BJ (cell line): ENCODE measurements at regions not wholly inside any gene's neighbourhood (a gene's known extent, or its start where the extent isn't known, plus 50 kb on each side); places are given as distances from the start of the nearest gene placed in this dataset.
"Not testable (repeated sequence)": the region's sequence is repeated elsewhere in the genome, so short reads cannot be mapped to it uniquely, and the experiment has no call there.

ENCODE experiments used
- CTCF ChIA-PET: fragments of 350-600 bp; formaldehyde crosslinking; extraction: SDS; loops from one replicate; lab custom pipeline; 2021; ENCODE audit warnings: antibody characterized with exemption, inconsistent platforms; lab: Yijun Ruan, JAX
- POLR2A ChIA-PET: fragments of 300-600 bp; sonication (Branson Sonifier 250); formaldehyde crosslinking; extraction: SDS; loops from one replicate; lab custom pipeline; 2021; ENCODE audit warnings: antibody characterized with exemption; lab: Charles Lee
- DNase-seq: peaks from one replicate; pipeline ENCODE4 v3.0.0-alpha.2; 2011; ENCODE audit warnings: low read depth
- H3K27me3 ChIP-seq: 2 replicates; pipeline ENCODE4 v1.6.0; 2011; ENCODE audit warnings: low read length; ENCODE audit not compliant: control insufficient read depth, insufficient read depth
- H3K36me3 ChIP-seq: 2 replicates; pipeline ENCODE4 v1.5.1; 2011; ENCODE audit warnings: low read length; ENCODE audit not compliant: control insufficient read depth, insufficient read depth
- H3K4me3 ChIP-seq: 2 replicates; pipeline ENCODE4 v1.5.1; 2011; ENCODE audit warnings: low read depth, mild to moderate bottlenecking, control low read depth, low read length
- CTCF ChIP-seq: IDR thresholded peaks from 2 replicates; pipeline ENCODE4 v1.5.1; 2011; ENCODE audit warnings: low read depth, mild to moderate bottlenecking, control low read depth, inconsistent platforms, low read length, moderate library complexity; ENCODE audit not compliant: insufficient read depth

DNA sequence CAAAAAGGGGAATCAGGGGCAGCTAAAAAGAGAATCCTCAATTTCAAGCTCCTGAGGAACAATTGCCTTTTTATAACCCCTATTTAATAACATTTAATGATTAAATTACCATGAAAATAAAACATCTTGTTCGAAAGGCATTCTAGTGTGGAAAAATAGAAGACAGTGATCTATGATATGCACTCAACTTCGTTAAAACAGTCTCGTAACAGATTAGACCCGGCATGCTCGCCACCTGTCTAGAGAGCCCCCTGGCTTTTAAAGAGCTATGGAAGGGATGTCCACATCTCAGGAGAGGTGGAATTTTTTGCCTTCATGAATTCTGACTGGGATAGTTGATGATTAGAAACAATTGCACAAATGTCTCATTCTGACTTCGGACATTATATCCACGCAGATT lies 153.7 kb upstream of the MDFIC2 start:
- no peak for DNase-seq
- POLR2A ChIA-PET, result no interaction called here
- Histone ChIP-seq H3K27me3 (no peaks in the 10 kb centered on the region), H3K36me3 (no peaks in the 10 kb centered on the region), H3K4me3 (no peak overlapping the region)
- TF ChIP-seq CTCF, result no peak
- CTCF ChIA-PET, result no interaction called here

DNA sequence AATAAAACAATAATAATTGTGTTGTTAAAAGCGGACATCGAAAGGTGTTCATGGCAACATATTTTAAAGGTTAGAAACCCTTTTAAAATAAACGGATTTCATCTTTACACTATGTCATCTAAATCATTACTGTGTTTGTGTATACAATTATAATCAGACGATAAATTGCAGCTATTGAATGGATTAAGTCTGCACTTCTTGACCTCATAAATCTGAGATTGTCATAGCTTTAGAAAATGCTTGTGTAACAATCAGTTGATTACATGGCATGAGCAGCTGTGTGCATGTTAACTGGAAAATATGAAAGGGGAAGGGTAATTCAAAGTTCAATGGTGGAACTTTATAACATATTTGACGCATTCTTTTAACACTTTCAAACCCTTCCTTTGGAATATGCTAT lies 152.4 kb upstream of the MDFIC2 start:
- no peak overlapping the region for H3K4me3 ChIP-seq
- no peaks in the 10 kb centered on the region for H3K27me3 ChIP-seq
- TF ChIP-seq CTCF, result no peak
- ChIA-PET CTCF (no interaction called here), POLR2A (no interaction called here)
- no peaks in the 10 kb centered on the region for H3K36me3 ChIP-seq
- DNase-seq, result no peak

DNA sequence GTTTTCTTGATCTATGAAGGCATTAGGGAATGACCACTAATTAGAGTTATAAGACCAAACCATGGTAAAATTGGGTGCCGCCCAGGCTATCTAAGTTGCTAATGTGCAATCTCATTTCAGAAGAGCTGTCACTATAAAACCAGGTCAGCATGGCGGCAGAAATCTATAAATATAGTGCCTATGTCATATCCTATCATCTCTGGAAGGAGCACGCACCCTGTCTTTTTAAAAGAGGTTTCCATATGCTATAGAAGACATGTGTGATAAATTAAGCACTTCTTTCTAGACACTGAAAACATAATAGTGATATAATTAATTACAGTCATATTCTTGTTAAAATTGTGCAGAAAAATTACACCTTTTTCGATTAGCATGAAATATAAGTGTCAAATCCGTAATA lies 152.0 kb upstream of the MDFIC2 start:
- H3K36me3 ChIP-seq, result no peaks in the 10 kb centered on the region
- TF ChIP-seq CTCF, result no peak
- POLR2A ChIA-PET, result no interaction called here
- CTCF ChIA-PET, result no interaction called here
- no peak overlapping the region for H3K4me3 ChIP-seq
- no peaks in the 10 kb centered on the region for H3K27me3 ChIP-seq
- no peak for DNase-seq

GRCh38 chr3:70450220-70450619 lies 137.8 kb upstream of the MDFIC2 start:
- H3K4me3 ChIP-seq, CTCF ChIA-PET, DNase-seq, H3K36me3 ChIP-seq, H3K27me3 ChIP-seq, POLR2A ChIA-PET: not testable (repeated sequence)

GRCh38 chr3:70435422-70435821 lies 123.0 kb upstream of the MDFIC2 start:
- POLR2A ChIA-PET, CTCF ChIA-PET, H3K36me3 ChIP-seq, H3K4me3 ChIP-seq, H3K27me3 ChIP-seq, DNase-seq: not testable (repeated sequence)

GRCh38 chr3:70433091-70433490 lies 120.7 kb upstream of the MDFIC2 start:
- peak; percentile 5 for DNase-seq
- ChIA-PET POLR2A (no interaction called here), CTCF (no interaction called here)
- TF ChIP-seq CTCF, result no peak
- Histone ChIP-seq H3K4me3 (no peak overlapping the region), H3K36me3 (no peaks in the 10 kb centered on the region), H3K27me3 (no peaks in the 10 kb centered on the region)
